Right cardiac atrium (tissue), 5 donors: ENCODE measurements at regions not wholly inside any gene's neighbourhood (a gene's known extent, or its start where the extent isn't known, plus 50 kb on each side); places are given as distances from the start of the nearest gene placed in this dataset.
"Not testable (repeated sequence)": the region's sequence is repeated elsewhere in the genome, so short reads cannot be mapped to it uniquely, and the experiment has no call there.

Experiments used
- ATAC-seq, 2 donors: fragments of 200-7000 bp; cut with Tn5 transposase; one replicate each; pipeline versions ENCODE4 v1.8.0 to v1.9.1; 2020; ENCODE audit warnings: moderate library complexity in 2 of 2, mild to moderate bottlenecking in 1 of 2
- DNase-seq, 3 donors: peaks; one replicate each; pipeline ENCODE4 v3.0.0-alpha.2; 2020
- H3K27ac ChIP-seq: one replicate; pipeline ENCODE4 v1.5.1; 2013; ENCODE audit warnings: mild to moderate bottlenecking, low read length, control low read depth, moderate library complexity
- H3K27me3 ChIP-seq: one replicate; pipeline ENCODE4 v1.6.1; 2013; ENCODE audit not compliant: control insufficient read depth, insufficient read depth
- H3K4me1 ChIP-seq: one replicate; pipeline ENCODE4 v1.6.1; 2013; ENCODE audit warnings: low read length; ENCODE audit not compliant: control insufficient read depth, insufficient read depth
- H3K4me3 ChIP-seq: one replicate; pipeline ENCODE4 v1.5.1; 2013; ENCODE audit warnings: low read length, control low read depth
- H3K9me3 ChIP-seq: one replicate; pipeline ENCODE4 v1.6.1; 2013; ENCODE audit warnings: low read length; ENCODE audit not compliant: control insufficient read depth
- WGBS: extraction: QIAGEN DNeasy Blood & Tissue Kit; methylation state at CpG from one replicate; pipeline ENCODE4 v1.1.7; 2013; 5-methylcytosine and 5-hydroxymethylcytosine counted together
- intact Hi-C, 4 donors: fragments of 100-400 bp; cut with DNase I; formaldehyde crosslinking; loops; one replicate each; pipeline versions ENCODE4 v1.11.0 to v1.14.0; 2022 to 2023
- donor health status: healthy with polysubstance abuse.
- donor health status: DM: no; HTN: yes; CAD: no.
- donor health status: DM: no; HTN: no; CAD: no.
- donor health status: DM: no; HTN: yes; CAD: no; lungs with severe emphysema.
- donor health status: DM: yes; HTN: yes; CAD: no.

GRCh38 chr4:118589471-118590055 is 95.6 kb upstream of the METTL14 start:
- ATAC-seq, result no peak
- 87% methylated on average over 9 of the region's 9 CpGs for WGBS

GRCh38 chr4:118591339-118592046 is 93.7 kb upstream of the METTL14 start:
- Histone ChIP-seq H3K27ac (peak overlapping the region; percentile 65), H3K4me3 (peak overlapping the region; percentile 47)
- WGBS, result 3% methylated on average over 28 of the region's 28 CpGs
- H3K27me3 ChIP-seq, H3K4me1 ChIP-seq, H3K9me3 ChIP-seq, intact Hi-C loops: not testable (repeated sequence)
- DNase-seq, result peak; percentile 93 to 98 (median 97)
- ATAC-seq, result peak; percentile 98 to 99

More at GRCh38 chr4:118589471-118590055, 95.6 kb upstream of the METTL14 start:
- DNase-seq, result no peak
- no peaks in the 10 kb centered on the region for H3K27me3 ChIP-seq
- no peaks in the 10 kb centered on the region for H3K4me1 ChIP-seq
- H3K9me3 ChIP-seq, result no peaks in the 10 kb centered on the region
- H3K27ac ChIP-seq, result no peak overlapping the region
- intact Hi-C loops, result no loop called here
- no peak overlapping the region for H3K4me3 ChIP-seq

GRCh38 chr4:118592289-118592688 is 92.9 kb upstream of the METTL14 start:
- intact Hi-C loops, result not testable (repeated sequence)

GRCh38 chr4:118595883-118596282 is 89.3 kb upstream of the METTL14 start:
- intact Hi-C loops, H3K27ac ChIP-seq, H3K9me3 ChIP-seq, H3K4me3 ChIP-seq, ATAC-seq, H3K27me3 ChIP-seq, H3K4me1 ChIP-seq, DNase-seq: not testable (repeated sequence)
- WGBS, result 56% methylated on average over 3 of the region's 3 CpGs

More at GRCh38 chr4:118592289-118592688, 92.9 kb upstream of the METTL14 start:
- not testable (repeated sequence) for ATAC-seq, H3K27ac ChIP-seq, H3K4me1 ChIP-seq, H3K9me3 ChIP-seq, H3K27me3 ChIP-seq, DNase-seq
- peak overlapping the region; percentile 47 for H3K4me3 ChIP-seq
- 94% methylated on average over 13 of the region's 14 CpGs for WGBS

GRCh38 chr4:118625097-118625496 is 60.1 kb upstream of the METTL14 start:
- H3K9me3 ChIP-seq, ATAC-seq, H3K4me1 ChIP-seq, intact Hi-C loops, H3K4me3 ChIP-seq, H3K27me3 ChIP-seq, H3K27ac ChIP-seq, DNase-seq: not testable (repeated sequence)
- WGBS, result 93% methylated on average over 4 of the region's 4 CpGs

GRCh38 chr4:118629697-118630096 is 55.5 kb upstream of the METTL14 start:
- H3K27me3 ChIP-seq, H3K9me3 ChIP-seq, ATAC-seq, H3K27ac ChIP-seq, H3K4me1 ChIP-seq, DNase-seq, H3K4me3 ChIP-seq, intact Hi-C loops: not testable (repeated sequence)
- WGBS, result 78% methylated on average over 2 of the region's 2 CpGs

- H3K27me3 ChIP-seq, H3K4me3 ChIP-seq, intact Hi-C loops, ATAC-seq, H3K4me1 ChIP-seq, H3K9me3 ChIP-seq: not testable (repeated sequence)
- 65% methylated on average over 6 of the region's 7 CpGs for WGBS
- peak overlapping the region; percentile 64 for H3K27ac ChIP-seq
- peak in 1 of 3 donors; percentile 21 for DNase-seq
Observed at GRCh38 chr4:118630897-118631296, 54.3 kb upstream of the METTL14 start.

GRCh38 chr4:118631321-118632050 is 53.7 kb upstream of the METTL14 start:
- H3K4me1 ChIP-seq, H3K4me3 ChIP-seq, H3K9me3 ChIP-seq, H3K27me3 ChIP-seq, intact Hi-C loops, ATAC-seq: not testable (repeated sequence)
- 86% methylated on average over 11 of the region's 11 CpGs for WGBS
- H3K27ac ChIP-seq, result peak overlapping the region; percentile 64
- DNase-seq, result peak in 1 of 3 donors; percentile 48

- ATAC-seq, H3K27ac ChIP-seq, H3K4me3 ChIP-seq, intact Hi-C loops, H3K27me3 ChIP-seq, H3K4me1 ChIP-seq, H3K9me3 ChIP-seq: not testable (repeated sequence)
- WGBS, result 93% methylated on average over 22 of the region's 22 CpGs
- peak in 1 of 3 donors; percentile 34 for DNase-seq
Observed at GRCh38 chr4:118633476-118633875, 51.7 kb upstream of the METTL14 start.

GRCh38 chr4:118634126-118634875 is 50.9 kb upstream of the METTL14 start:
- H3K9me3 ChIP-seq, intact Hi-C loops, H3K27ac ChIP-seq, H3K4me3 ChIP-seq, ATAC-seq, H3K27me3 ChIP-seq, H3K4me1 ChIP-seq: not testable (repeated sequence)
- WGBS, result 91% methylated on average over 33 of the region's 33 CpGs
- peak in 1 of 3 donors; percentile 35 for DNase-seq
